ENCODE measurements at regions not wholly inside any gene's neighbourhood (a gene's known extent, or its start where the extent isn't known, plus 50 kb on each side); places are given as distances from the start of the nearest gene placed in this dataset.
"Not testable (repeated sequence)": the region's sequence is repeated elsewhere in the genome, so short reads cannot be mapped to it uniquely, and the experiment has no call there.

DNA sequence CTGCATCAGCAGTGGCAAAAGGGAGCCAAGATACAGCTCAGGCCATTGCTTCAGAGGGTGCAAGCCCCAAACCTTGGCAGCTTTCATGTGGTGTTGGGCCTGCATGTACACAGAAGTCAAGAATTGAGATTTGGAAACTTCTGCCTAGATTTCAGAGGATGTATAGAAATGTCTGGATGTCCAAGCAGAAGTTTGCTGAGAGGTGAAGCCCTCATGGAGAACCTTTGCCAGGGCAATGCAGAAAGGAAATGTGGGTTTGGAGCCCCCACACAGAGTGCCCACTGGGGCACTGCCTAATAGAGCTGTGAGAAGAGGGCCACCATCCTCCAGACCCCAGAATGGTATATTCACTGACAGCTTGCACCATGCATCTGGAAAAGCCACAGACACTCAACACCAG lies 51.3 kb upstream of the DCLK2 start:
- TF ChIP-seq CTCF (IDR thresholded peaks at IDR 0.05); ZFX (IDR thresholded peaks at IDR 0.05; ENCODE audit: borderline replicate concordance): not testable (repeated sequence)

Data from 22Rv1 (cell line).